Thymus (tissue), 11 donors: ENCODE measurements at regions not wholly inside any gene's neighbourhood (a gene's known extent, or its start where the extent isn't known, plus 50 kb on each side); places are given as distances from the start of the nearest gene placed in this dataset.

ENCODE experiments used
- DNase-seq, 9 donors: peaks; one replicate each; pipeline ENCODE4 v3.0.0-alpha.2; 2013; ENCODE audit warnings: low spot score in 9 of 9, low read depth in 6 of 9, missing footprints in 1 of 9
- H3K27ac ChIP-seq, 2 donors: one replicate each; pipeline ENCODE4 v1.5.1; 2013; ENCODE audit warnings: control low read depth in 1 of 2, low read depth in 1 of 2, low read length in 1 of 2, mild to moderate bottlenecking in 1 of 2, moderate library complexity in 1 of 2
- H3K27me3 ChIP-seq, 2 donors: one replicate each; pipeline ENCODE4 v1.5.1; 2013; ENCODE audit warnings: low read length in 1 of 2; ENCODE audit not compliant: control insufficient read depth in 2 of 2, insufficient read depth in 1 of 2
- H3K36me3 ChIP-seq, 2 donors: one replicate each; pipeline ENCODE4 v1.5.1; 2013; ENCODE audit warnings: low read length in 1 of 2, mild to moderate bottlenecking in 1 of 2, moderate library complexity in 1 of 2; ENCODE audit not compliant: control insufficient read depth in 2 of 2, insufficient read depth in 2 of 2
- H3K4me1 ChIP-seq, 2 donors: one replicate each; pipeline ENCODE4 v1.5.1; 2013; ENCODE audit warnings: low read length in 2 of 2; ENCODE audit not compliant: control insufficient read depth in 2 of 2, insufficient read depth in 2 of 2
- H3K4me3 ChIP-seq, 2 donors: one replicate each; pipeline ENCODE4 v1.5.1; 2013; ENCODE audit warnings: low read length in 2 of 2, control low read depth in 1 of 2, mild to moderate bottlenecking in 1 of 2
- H3K9me3 ChIP-seq, 2 donors: one replicate each; pipeline ENCODE4 v1.5.1; 2013; ENCODE audit warnings: low read length in 1 of 2, mild to moderate bottlenecking in 1 of 2; ENCODE audit not compliant: control insufficient read depth in 2 of 2, insufficient read depth in 1 of 2
- WGBS: extraction: QIAGEN DNeasy Blood & Tissue Kit; methylation state at CpG from one replicate; pipeline ENCODE4 v1.1.7; 2013; 5-methylcytosine and 5-hydroxymethylcytosine counted together
- donor health status: healthy.

DNA sequence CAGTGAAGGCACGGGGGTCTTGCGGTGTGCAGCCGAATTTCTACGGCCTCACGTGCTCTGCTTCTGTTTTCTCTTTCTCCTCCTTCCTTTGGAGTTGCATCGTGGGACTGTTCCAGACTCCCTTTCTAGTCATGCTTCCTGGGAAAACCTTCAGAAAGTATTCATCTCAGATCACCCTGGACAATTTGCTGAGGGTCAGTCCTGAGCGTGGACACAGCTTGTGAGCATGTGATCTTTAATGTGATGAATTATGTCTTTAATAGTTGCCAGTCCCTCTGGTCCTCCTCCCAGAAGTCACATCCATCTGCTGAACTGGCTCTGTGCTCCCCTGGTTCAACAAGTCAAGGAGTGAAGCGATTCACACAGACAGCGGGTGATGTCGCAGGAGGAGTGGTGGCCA is 145.0 kb upstream of the PDE10A start:
- Histone ChIP-seq H3K27ac (no peak overlapping the region), H3K4me1 (peaks cover 0 to 4% of the 10 kb centered on the region in 2 donors), H3K36me3 (no peaks in the 10 kb centered on the region), H3K4me3 (no peak overlapping the region), H3K27me3 (peaks cover 18 to 36% of the 10 kb centered on the region in 2 donors), H3K9me3 (peaks cover 0 to 9% of the 10 kb centered on the region in 2 donors)
- DNase-seq: no peak
- 93% methylated on average over 10 of the region's 10 CpGs for WGBS

DNA sequence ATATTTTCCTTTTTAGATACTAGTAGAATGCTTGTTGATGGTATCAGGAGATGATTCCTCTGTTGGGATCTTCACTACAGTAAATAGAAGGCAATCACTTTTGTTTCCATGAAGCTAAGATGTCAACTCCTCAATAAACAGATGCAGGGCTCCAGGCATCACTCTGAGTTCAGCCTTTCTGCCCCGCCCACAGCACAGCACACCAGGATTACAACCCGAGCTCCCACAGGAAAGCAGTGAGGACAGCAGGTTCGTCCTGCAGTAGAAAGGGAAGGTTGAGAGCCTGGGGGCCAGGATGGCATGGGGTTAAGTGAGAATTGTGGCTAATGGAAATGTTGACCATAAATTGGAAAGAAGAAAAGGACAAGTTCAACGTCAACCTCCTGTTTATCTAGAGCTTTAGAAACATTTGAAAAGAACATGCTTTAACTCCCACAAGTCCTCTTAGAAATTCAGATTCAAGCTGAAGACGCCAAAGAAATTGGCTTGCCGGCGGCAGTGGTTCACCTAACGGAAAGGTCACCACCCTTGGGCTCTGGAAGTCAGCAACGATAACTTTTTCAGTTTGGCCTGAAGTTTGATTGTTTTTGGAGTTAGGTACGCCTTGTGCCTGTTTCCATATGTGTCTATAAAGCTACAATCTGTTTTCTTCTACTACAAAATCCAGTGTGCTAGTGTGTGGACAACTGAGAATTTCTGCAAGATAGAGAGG is 144.4 kb upstream of the PDE10A start:
- Histone ChIP-seq H3K4me3 (no peak overlapping the region), H3K27me3 (peaks cover 18 to 39% of the 10 kb centered on the region in 2 donors), H3K36me3 (no peaks in the 10 kb centered on the region), H3K9me3 (peaks cover 0 to 9% of the 10 kb centered on the region in 2 donors), H3K4me1 (peaks cover 0 to 4% of the 10 kb centered on the region in 2 donors), H3K27ac (no peak overlapping the region)
- no peak for DNase-seq
- WGBS: 77% methylated on average over 10 of the region's 10 CpGs

DNA sequence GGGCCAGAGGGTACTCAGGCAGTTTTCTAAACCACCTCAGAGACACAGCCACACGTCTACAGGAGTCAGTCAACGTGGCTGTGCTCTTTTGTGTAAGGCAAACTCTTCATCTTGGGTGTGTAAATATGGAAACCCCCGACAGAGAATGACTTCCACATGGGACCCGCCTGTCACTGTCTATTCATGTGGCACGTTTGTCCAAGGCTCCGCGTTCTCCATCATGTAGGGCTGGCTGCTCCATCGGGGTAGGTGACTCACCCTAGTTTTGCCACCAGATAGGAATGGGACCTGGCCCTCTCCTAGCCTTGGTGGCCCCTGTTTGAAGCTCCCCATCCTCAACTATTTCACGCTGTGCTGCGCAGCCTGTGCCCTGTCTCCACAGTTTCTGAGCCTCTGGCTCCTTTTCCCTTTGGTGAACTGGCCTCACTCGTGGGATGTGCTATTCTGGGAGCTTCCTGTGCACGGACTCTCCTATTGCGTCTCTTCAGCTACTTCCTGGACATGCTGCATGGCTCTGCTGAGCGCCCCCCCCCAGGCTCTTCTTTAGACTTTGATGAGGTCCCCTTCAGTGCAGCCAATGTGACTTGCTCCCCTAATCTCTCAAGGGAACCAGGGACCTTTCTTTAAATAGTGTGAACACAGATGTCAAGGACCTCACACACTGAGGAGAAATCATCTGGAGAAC is 143.2 kb upstream of the PDE10A start:
- peaks cover 0 to 4% of the 10 kb centered on the region in 2 donors for H3K4me1 ChIP-seq
- DNase-seq: no peak
- no peaks in the 10 kb centered on the region for H3K36me3 ChIP-seq
- 77% methylated on average over 14 of the region's 14 CpGs for WGBS
- H3K4me3 ChIP-seq: no peak overlapping the region
- H3K9me3 ChIP-seq: peaks cover 0 to 9% of the 10 kb centered on the region in 2 donors
- no peak overlapping the region for H3K27ac ChIP-seq
- H3K27me3 ChIP-seq: peaks cover 18 to 43% of the 10 kb centered on the region in 2 donors

DNA sequence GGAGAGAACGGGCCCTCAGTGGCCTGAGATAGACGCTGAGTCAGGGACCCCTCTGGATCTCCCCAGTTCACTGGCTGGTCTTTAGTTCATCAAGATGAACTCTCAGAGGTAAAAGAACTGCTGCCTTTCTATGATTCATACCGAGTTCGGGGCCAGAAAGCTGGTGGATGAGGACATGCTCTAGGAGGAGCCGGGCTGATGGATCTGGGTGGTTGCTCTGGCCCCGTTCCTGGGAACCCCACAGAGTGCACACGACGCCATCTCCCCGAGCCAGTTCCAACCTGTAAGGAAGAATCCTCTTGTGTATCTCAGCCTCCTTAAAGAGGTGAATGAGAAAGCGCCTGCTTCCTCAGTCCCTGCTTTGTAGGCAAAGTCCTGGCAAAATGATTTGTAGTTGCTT is 142.6 kb upstream of the PDE10A start:
- Histone ChIP-seq H3K4me1 (peaks cover 0 to 4% of the 10 kb centered on the region in 2 donors), H3K27ac (no peak overlapping the region), H3K27me3 (peaks cover 18 to 43% of the 10 kb centered on the region in 2 donors), H3K36me3 (no peaks in the 10 kb centered on the region), H3K9me3 (peaks cover 0 to 9% of the 10 kb centered on the region in 2 donors), H3K4me3 (no peak overlapping the region)
- DNase-seq: no peak
- 81% methylated on average over 10 of the region's 10 CpGs for WGBS

DNA sequence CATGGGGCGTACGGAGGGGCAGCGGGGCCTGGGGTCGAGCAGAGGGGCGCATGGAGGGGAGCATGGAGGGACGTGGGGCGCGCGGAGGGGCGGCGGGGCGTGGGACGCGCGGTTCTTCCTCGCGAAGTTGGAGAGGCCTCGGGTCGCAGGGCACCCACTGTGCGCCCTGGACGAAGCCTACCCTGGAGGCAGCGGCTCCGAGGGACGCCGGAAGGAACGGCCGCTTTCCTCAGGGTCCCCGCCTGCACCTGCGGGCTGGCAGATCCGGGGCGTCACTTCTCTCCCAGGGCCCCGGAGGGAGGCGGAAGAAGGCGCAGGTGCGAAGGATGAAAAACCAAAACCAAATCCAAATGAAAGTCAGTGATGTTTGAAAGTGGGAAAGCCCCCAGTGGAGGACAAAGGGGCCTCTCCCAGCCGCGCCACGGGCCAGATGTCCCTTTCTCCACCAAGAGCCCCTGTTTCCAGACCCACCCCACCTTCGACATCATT is 142.1 kb upstream of the PDE10A start:
- Histone ChIP-seq H3K4me1 (peaks cover 0 to 4% of the 10 kb centered on the region in 2 donors), H3K4me3 (no peak overlapping the region), H3K36me3 (no peaks in the 10 kb centered on the region), H3K27me3 (peaks cover 18 to 46% of the 10 kb centered on the region in 2 donors), H3K27ac (no peak overlapping the region), H3K9me3 (peaks cover 0 to 9% of the 10 kb centered on the region in 2 donors)
- DNase-seq: peak in 3 of 9 donors; percentile 3 to 34 (median 10)
- WGBS: 14% methylated on average over 39 of the region's 39 CpGs

DNA sequence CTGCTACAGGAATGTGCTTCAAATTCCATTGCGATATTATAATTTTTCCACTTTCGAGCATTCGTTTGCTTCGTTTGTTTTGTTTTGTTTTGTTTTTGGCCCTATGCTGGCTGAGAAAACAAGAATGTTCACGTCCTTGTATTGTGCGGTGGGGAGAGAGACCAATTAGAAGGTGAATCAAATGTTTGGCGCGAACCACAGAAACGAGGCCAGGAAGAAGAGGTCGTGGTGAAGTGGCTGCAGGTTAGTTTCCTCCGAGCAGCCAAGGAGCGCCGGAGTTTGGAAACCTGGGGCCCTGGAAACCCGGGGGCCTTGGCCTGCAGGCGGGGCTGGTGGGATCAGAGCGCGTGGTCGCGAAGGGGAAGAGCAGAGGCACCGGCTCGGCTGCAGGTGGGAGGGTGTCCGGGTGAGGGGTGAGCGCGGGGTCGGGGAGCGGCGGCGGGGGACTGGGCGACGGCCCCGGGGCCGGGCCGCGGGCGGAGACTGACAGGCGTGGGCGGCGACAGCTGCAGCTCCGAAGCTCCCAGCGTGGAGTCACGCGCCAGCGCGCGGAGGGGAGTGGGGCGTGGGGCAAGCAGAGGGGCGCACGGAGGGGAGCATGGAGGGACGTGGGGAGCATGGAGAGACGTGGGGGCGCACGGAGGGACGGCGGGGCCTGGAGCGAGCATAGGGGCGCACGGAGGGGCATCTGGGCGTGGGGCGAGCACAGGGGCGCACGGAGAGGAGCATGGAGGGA is 141.5 kb upstream of the PDE10A start:
- WGBS: 9% methylated on average over 61 of the region's 61 CpGs
- peaks cover 0 to 5% of the 10 kb centered on the region in 2 donors for H3K9me3 ChIP-seq
- H3K27me3 ChIP-seq: peaks cover 18 to 46% of the 10 kb centered on the region in 2 donors
- no peaks in the 10 kb centered on the region for H3K36me3 ChIP-seq
- peak in 1 of 9 donors; percentile 2 for DNase-seq
- peaks cover 0 to 4% of the 10 kb centered on the region in 2 donors for H3K4me1 ChIP-seq
- H3K4me3 ChIP-seq: no peak overlapping the region
- no peak overlapping the region for H3K27ac ChIP-seq

DNA sequence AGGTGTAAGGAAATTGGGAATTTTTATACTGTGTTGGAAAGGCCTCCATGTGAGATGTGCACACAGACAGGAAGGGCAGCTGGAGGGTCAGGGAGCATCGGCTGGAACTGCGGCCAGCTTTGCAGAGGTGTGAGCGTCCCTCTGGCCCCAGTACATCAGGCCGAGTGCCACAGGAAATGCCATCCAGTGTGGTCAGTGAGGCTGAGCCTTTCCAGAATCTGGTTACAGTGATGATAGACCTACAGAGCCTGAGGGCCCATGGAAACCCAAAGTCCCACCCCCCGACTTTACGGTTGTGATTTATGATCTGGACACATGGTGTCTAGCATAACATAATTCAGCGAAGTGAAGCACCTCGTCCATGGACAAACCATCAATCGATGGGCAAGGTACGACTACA is 137.3 kb upstream of the PDE10A start:
- H3K36me3 ChIP-seq: no peaks in the 10 kb centered on the region
- no peak for DNase-seq
- H3K4me3 ChIP-seq: no peak overlapping the region
- no peak overlapping the region for H3K27ac ChIP-seq
- H3K9me3 ChIP-seq: no peaks in the 10 kb centered on the region
- WGBS: 90% methylated on average over 10 of the region's 10 CpGs
- H3K27me3 ChIP-seq: peaks cover 14 to 28% of the 10 kb centered on the region in 2 donors
- no peaks in the 10 kb centered on the region for H3K4me1 ChIP-seq

DNA sequence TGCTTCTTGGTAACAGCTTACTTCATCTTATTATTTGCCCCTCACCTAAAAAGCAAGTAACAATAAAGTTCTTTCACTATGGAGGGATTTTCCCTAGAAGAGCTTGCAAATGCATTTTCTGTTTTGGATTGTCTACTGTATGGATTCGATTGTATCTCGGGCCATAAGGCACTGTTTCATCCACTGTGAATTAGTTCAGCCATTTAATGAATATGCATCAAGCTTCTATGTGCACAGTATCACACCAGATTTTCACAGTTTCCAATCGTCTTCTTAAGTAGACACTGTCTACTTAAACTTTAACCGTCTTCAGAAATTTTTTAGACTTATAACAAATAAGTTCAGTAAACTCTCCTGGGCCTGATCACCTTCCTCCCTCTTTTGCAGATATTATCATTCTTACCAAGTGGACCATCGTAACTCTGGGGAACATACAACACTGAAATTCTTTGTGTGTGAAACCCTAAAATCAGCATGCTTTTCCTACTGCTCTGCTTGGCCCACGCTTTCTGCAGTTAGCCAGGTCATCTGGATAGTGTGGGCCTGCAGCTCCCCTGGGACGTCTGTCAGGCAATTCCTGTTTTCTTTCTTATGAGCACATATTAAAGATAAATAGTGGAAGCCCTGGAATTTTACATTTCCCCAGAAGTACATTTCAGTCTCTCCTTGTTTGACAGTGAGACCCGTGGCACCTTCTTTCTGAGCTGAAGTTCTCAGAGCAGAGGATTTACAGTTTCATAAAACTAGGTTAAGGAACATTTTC is 136.5 kb upstream of the PDE10A start:
- no peak for DNase-seq
- Histone ChIP-seq H3K27ac (no peak overlapping the region), H3K36me3 (no peaks in the 10 kb centered on the region), H3K4me3 (no peak overlapping the region), H3K4me1 (no peaks in the 10 kb centered on the region), H3K27me3 (peaks cover 7 to 20% of the 10 kb centered on the region in 2 donors), H3K9me3 (no peaks in the 10 kb centered on the region)
- 90% methylated on average over 8 of the region's 8 CpGs for WGBS
